ENCODE measurements at regions not wholly inside any gene's neighbourhood (a gene's known extent, or its start where the extent isn't known, plus 50 kb on each side); places are given as distances from the start of the nearest gene placed in this dataset.
"Not testable (repeated sequence)": the region's sequence is repeated elsewhere in the genome, so short reads cannot be mapped to it uniquely, and the experiment has no call there.

DNA sequence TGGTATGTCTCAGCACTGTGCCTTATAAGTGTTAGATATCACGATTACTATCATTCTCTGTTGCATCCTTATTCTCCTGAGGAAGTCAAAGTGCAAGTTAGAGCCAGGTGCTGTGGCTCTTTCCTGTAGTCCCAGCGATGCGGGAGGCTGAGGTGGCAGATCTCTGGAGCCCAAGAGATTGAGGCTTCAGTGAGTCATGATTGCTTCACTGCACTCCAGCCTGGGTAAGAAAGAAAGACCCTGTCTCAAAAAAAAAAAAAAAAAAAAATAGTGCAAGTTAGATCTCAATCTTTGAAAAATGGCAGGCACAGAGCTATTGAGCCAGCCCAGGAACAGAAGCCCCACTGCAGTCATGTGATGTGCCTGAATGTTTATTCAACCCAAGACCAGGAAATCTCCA, 147.8 kb upstream of the POGK start:
- H3K4me3 ChIP-seq (ENCODE audit: low read depth, low read length), result no peak overlapping the region
- no peak overlapping the region for H3K27ac ChIP-seq (ENCODE audit: low read depth, low read length)
- no peaks in the 10 kb centered on the region for H3K36me3 ChIP-seq (ENCODE audit: control insufficient read depth, insufficient read depth, low read length)
- WGBS (ENCODE audit: insufficient coverage), result no CpG with 5 or more reads among the region's 3 CpGs
- H3K9me3 ChIP-seq (ENCODE audit: control insufficient read depth, insufficient read depth, low read length), result no peaks in the 10 kb centered on the region
- no peaks in the 10 kb centered on the region for H3K27me3 ChIP-seq (ENCODE audit: control insufficient read depth, insufficient read depth, low read length)
- DNase-seq (ENCODE audit: low read depth in 4 of 6, low spot score in 6 of 6), result no peak
- no peaks in the 10 kb centered on the region for H3K4me1 ChIP-seq (ENCODE audit: control insufficient read depth, insufficient read depth, low read length)

DNA sequence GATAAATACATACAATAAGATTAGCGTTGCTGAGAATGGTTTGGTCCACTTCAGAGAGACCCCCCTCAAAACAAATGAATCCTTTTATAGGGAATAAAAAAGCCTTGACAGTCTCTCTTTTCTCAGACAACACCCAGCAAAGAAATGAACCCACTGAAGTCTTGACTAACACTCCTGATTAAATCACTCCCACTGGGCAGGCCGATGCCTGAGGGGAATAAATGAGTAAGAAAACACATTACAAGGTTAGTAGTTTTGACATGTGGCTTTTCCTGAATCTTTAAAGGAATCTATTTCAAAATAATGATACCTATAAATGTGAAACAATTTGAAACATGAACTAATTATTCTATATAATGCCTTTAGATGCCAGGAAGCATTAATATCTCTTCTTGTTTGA, 146.9 kb upstream of the POGK start:
- Histone ChIP-seq H3K4me3 (ENCODE audit: low read depth, low read length) (no peak overlapping the region), H3K27ac (ENCODE audit: low read depth, low read length) (no peak overlapping the region), H3K36me3 (ENCODE audit: control insufficient read depth, insufficient read depth, low read length) (no peaks in the 10 kb centered on the region), H3K4me1 (ENCODE audit: control insufficient read depth, insufficient read depth, low read length) (no peaks in the 10 kb centered on the region), H3K27me3 (ENCODE audit: control insufficient read depth, insufficient read depth, low read length) (no peaks in the 10 kb centered on the region), H3K9me3 (ENCODE audit: control insufficient read depth, insufficient read depth, low read length) (no peaks in the 10 kb centered on the region)
- DNase-seq (ENCODE audit: low read depth in 4 of 6, low spot score in 6 of 6), result peak in 1 of 6 donors; percentile 32
- no CpG with 5 or more reads among the region's 2 CpGs for WGBS (ENCODE audit: insufficient coverage)

- H3K36me3 ChIP-seq (ENCODE audit: control insufficient read depth, insufficient read depth, low read length), result no peaks in the 10 kb centered on the region
- no peaks in the 10 kb centered on the region for H3K4me1 ChIP-seq (ENCODE audit: control insufficient read depth, insufficient read depth, low read length)
- no peak overlapping the region for H3K27ac ChIP-seq (ENCODE audit: low read depth, low read length)
- H3K4me3 ChIP-seq (ENCODE audit: low read depth, low read length), result no peak overlapping the region
- no peaks in the 10 kb centered on the region for H3K27me3 ChIP-seq (ENCODE audit: control insufficient read depth, insufficient read depth, low read length)
- no peak for DNase-seq (ENCODE audit: low read depth in 4 of 6, low spot score in 6 of 6)
- no peaks in the 10 kb centered on the region for H3K9me3 ChIP-seq (ENCODE audit: control insufficient read depth, insufficient read depth, low read length)
- no CpG with 5 or more reads among the region's 4 CpGs for WGBS (ENCODE audit: insufficient coverage)
Measured at GRCh38 chr1:166693158-166693557, 146.1 kb upstream of the POGK start.

GRCh38 chr1:166693673-166694297, 145.5 kb upstream of the POGK start:
- Histone ChIP-seq H3K9me3 (ENCODE audit: control insufficient read depth, insufficient read depth, low read length) (no peaks in the 10 kb centered on the region), H3K4me3 (ENCODE audit: low read depth, low read length) (no peak overlapping the region), H3K36me3 (ENCODE audit: control insufficient read depth, insufficient read depth, low read length) (no peaks in the 10 kb centered on the region), H3K27ac (ENCODE audit: low read depth, low read length) (no peak overlapping the region), H3K4me1 (ENCODE audit: control insufficient read depth, insufficient read depth, low read length) (no peaks in the 10 kb centered on the region), H3K27me3 (ENCODE audit: control insufficient read depth, insufficient read depth, low read length) (no peaks in the 10 kb centered on the region)
- WGBS (ENCODE audit: insufficient coverage), result no CpG with 5 or more reads among the region's 4 CpGs
- no peak for DNase-seq (ENCODE audit: low read depth in 4 of 6, low spot score in 6 of 6)

GRCh38 chr1:166695115-166695514, 144.2 kb upstream of the POGK start:
- Histone ChIP-seq H3K9me3 (ENCODE audit: control insufficient read depth, insufficient read depth, low read length) (no peaks in the 10 kb centered on the region), H3K36me3 (ENCODE audit: control insufficient read depth, insufficient read depth, low read length) (no peaks in the 10 kb centered on the region), H3K27me3 (ENCODE audit: control insufficient read depth, insufficient read depth, low read length) (no peaks in the 10 kb centered on the region), H3K4me3 (ENCODE audit: low read depth, low read length) (no peak overlapping the region), H3K4me1 (ENCODE audit: control insufficient read depth, insufficient read depth, low read length) (no peaks in the 10 kb centered on the region), H3K27ac (ENCODE audit: low read depth, low read length) (no peak overlapping the region)
- peak in 1 of 6 donors; percentile 2 for DNase-seq (ENCODE audit: low read depth in 4 of 6, low spot score in 6 of 6)
- no CpG with 5 or more reads among the region's 1 CpG for WGBS (ENCODE audit: insufficient coverage)

DNA sequence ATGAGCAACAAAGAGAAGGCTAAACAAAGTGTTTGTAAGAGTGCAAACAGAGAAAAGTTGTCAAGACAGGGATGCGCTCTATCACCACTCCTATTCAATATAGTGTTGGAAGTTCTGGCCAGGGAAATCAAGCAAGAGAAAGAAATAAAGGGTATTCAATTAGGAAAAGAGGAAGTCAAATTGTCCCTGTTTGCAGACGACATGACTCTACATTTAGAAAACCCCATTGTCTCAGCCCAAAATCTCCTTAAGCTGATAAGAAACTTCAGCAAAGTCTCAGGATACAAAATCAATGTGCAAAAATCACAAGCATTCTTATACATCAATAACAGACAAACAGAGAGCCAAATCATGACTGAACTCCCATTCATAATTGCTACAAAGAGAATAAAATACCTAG, 143.4 kb upstream of the POGK start:
- not testable (repeated sequence) for DNase-seq (ENCODE audit: low read depth in 4 of 6, low spot score in 6 of 6); H3K4me1 ChIP-seq (ENCODE audit: control insufficient read depth, insufficient read depth, low read length); H3K27ac ChIP-seq (ENCODE audit: low read depth, low read length); H3K36me3 ChIP-seq (ENCODE audit: control insufficient read depth, insufficient read depth, low read length); H3K27me3 ChIP-seq (ENCODE audit: control insufficient read depth, insufficient read depth, low read length); H3K4me3 ChIP-seq (ENCODE audit: low read depth, low read length); H3K9me3 ChIP-seq (ENCODE audit: control insufficient read depth, insufficient read depth, low read length)
- WGBS (ENCODE audit: insufficient coverage), result no CpG with 5 or more reads among the region's 2 CpGs

- Histone ChIP-seq H3K27ac (ENCODE audit: low read depth, low read length) (no peak overlapping the region), H3K9me3 (ENCODE audit: control insufficient read depth, insufficient read depth, low read length) (no peaks in the 10 kb centered on the region), H3K27me3 (ENCODE audit: control insufficient read depth, insufficient read depth, low read length) (no peaks in the 10 kb centered on the region), H3K36me3 (ENCODE audit: control insufficient read depth, insufficient read depth, low read length) (no peaks in the 10 kb centered on the region), H3K4me1 (ENCODE audit: control insufficient read depth, insufficient read depth, low read length) (no peaks in the 10 kb centered on the region), H3K4me3 (ENCODE audit: low read depth, low read length) (no peak overlapping the region)
- WGBS (ENCODE audit: insufficient coverage), result 94% methylated on average over 3 of the region's 4 CpGs
- DNase-seq (ENCODE audit: low read depth in 4 of 6, low spot score in 6 of 6), result no peak
Measured at GRCh38 chr1:166698771-166699170, 140.5 kb upstream of the POGK start.

DNA sequence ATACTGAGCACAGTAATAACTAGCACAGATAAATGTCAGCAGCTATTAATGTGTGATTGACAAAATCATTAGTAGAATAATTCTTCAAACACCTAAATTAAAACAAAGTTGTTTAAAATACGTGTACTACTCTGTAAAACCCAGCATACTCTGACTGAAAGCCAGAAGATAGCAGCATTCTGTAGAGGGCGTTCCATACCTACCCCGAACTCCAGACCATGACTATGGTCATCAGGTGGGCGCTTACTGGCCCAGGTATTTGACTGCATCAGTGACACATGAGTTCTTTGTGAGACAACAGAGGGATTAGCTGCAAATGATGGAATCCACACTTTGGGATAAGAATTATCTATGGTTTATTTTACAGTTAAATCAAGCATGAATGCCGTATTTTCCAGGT, 139.7 kb upstream of the POGK start:
- Histone ChIP-seq H3K9me3 (ENCODE audit: control insufficient read depth, insufficient read depth, low read length) (no peaks in the 10 kb centered on the region), H3K36me3 (ENCODE audit: control insufficient read depth, insufficient read depth, low read length) (no peaks in the 10 kb centered on the region), H3K27ac (ENCODE audit: low read depth, low read length) (no peak overlapping the region), H3K27me3 (ENCODE audit: control insufficient read depth, insufficient read depth, low read length) (no peaks in the 10 kb centered on the region), H3K4me3 (ENCODE audit: low read depth, low read length) (no peak overlapping the region), H3K4me1 (ENCODE audit: control insufficient read depth, insufficient read depth, low read length) (no peaks in the 10 kb centered on the region)
- DNase-seq (ENCODE audit: low read depth in 4 of 6, low spot score in 6 of 6), result no peak
- WGBS (ENCODE audit: insufficient coverage), result 71% methylated on average over 4 of the region's 5 CpGs

DNA sequence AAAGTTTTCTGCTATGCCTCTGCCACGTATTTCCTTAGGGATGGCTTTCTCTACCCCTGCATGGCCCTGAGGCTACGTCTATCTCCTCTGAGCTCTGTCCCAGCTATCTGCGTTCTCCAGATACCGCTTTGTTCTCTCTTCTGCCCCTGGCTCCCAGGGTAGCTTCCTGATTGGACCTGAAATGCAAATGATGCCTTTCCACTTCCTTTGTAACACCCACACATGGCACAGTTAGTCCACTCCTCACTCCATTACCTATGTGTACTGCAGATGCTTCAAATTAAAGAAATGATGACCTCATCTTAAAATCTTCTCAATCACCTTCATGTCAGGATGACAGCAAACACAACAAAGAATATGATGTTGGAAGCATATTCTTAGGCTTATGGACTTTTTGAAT, 138.6 kb upstream of the POGK start:
- 91% methylated on average over 4 of the region's 4 CpGs for WGBS (ENCODE audit: insufficient coverage)
- Histone ChIP-seq H3K9me3 (ENCODE audit: control insufficient read depth, insufficient read depth, low read length) (no peaks in the 10 kb centered on the region), H3K27ac (ENCODE audit: low read depth, low read length) (no peak overlapping the region), H3K4me1 (ENCODE audit: control insufficient read depth, insufficient read depth, low read length) (no peaks in the 10 kb centered on the region), H3K27me3 (ENCODE audit: control insufficient read depth, insufficient read depth, low read length) (no peaks in the 10 kb centered on the region), H3K4me3 (ENCODE audit: low read depth, low read length) (no peak overlapping the region), H3K36me3 (ENCODE audit: control insufficient read depth, insufficient read depth, low read length) (no peaks in the 10 kb centered on the region)
- no peak for DNase-seq (ENCODE audit: low read depth in 4 of 6, low spot score in 6 of 6)

DNA sequence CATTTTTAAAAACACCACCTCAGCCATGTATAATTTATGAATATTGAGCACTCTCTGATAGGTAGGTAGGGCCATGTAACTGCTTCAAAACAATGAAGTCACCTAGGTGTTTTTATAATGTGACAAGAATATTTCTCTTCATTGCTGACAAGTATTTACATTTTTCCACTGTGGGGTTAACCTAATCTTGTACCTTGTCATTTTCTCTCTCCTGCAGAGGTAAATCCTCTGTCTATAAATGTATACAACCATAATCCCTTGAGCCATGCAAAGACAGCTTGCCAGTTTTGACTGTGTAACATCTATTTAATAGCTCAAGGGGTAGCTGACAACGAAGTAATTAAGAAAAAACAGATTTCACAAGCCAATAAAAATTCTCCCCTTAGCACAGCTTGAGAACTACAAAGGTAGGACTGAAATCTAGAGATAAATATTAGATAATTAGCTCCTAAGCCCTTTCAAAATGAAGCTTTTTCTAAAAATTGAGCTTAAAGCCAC, 137.6 kb upstream of the POGK start:
- Histone ChIP-seq H3K9me3 (ENCODE audit: control insufficient read depth, insufficient read depth, low read length) (no peaks in the 10 kb centered on the region), H3K36me3 (ENCODE audit: control insufficient read depth, insufficient read depth, low read length) (no peaks in the 10 kb centered on the region), H3K27me3 (ENCODE audit: control insufficient read depth, insufficient read depth, low read length) (no peaks in the 10 kb centered on the region), H3K4me1 (ENCODE audit: control insufficient read depth, insufficient read depth, low read length) (no peaks in the 10 kb centered on the region), H3K27ac (ENCODE audit: low read depth, low read length) (no peak overlapping the region), H3K4me3 (ENCODE audit: low read depth, low read length) (no peak overlapping the region)
- peak in 2 of 6 donors; percentile 6 to 77 for DNase-seq (ENCODE audit: low read depth in 4 of 6, low spot score in 6 of 6)
- no CpG with 5 or more reads among the region's 1 CpG for WGBS (ENCODE audit: insufficient coverage)
